ENCODE measurements at regions not wholly inside any gene's neighbourhood (a gene's known extent, or its start where the extent isn't known, plus 50 kb on each side); places are given as distances from the start of the nearest gene placed in this dataset.
A peak's percentile ranks its signal among the peaks of the same experiment; 100 is the strongest.
"Not testable (repeated sequence)": the region's sequence is repeated elsewhere in the genome, so short reads cannot be mapped to it uniquely, and the experiment has no call there.

- DNase-seq (ENCODE audit: low spot score) = peak; percentile 77
These were observed 139.8 kb downstream of the OR2B2 start for GRCh38 chr6:27772261-27773001.

GRCh38 chr6:27771235-27771634 is 141.0 kb downstream of the OR2B2 start:
- no peak for DNase-seq (ENCODE audit: low spot score)

- DNase-seq (ENCODE audit: low spot score) = no peak
These were observed 141.5 kb downstream of the OR2B2 start for GRCh38 chr6:27770724-27771123.

- DNase-seq (ENCODE audit: low spot score) = no peak
These were observed 143.6 kb downstream of the OR2B2 start for GRCh38 chr6:27768556-27768955.

GRCh38 chr6:27767851-27768250 is 144.3 kb downstream of the OR2B2 start:
- DNase-seq (ENCODE audit: low spot score) = no peak

- no peak for DNase-seq (ENCODE audit: low spot score)
These were observed 145.8 kb downstream of the OR2B2 start for GRCh38 chr6:27766405-27766804.

- no peak for DNase-seq (ENCODE audit: low spot score)
These were observed 147.1 kb downstream of the OR2B2 start for GRCh38 chr6:27765028-27765590.

DNA sequence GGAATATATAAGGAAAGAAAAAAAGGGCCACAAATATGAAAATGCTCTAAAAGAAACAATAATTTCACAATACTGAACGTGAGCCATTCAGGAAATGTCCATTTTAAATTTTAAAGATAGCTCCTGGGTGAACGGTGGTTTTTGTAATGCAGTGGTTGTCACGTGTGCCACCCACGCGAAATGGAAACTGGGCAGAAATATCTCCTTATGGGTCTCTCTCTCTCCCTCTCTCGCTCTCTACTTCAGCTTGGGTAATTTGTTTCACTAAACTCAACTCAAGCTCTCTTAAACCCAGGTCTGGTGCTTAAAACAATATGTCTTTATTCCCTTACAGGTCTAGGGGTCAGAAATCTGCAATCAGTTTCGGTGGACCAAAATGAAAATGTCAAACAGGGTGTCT is 150.8 kb downstream of the OR2B2 start:
- DNase-seq (ENCODE audit: low spot score) = no peak

GRCh38 chr6:27760464-27760863 is 151.7 kb downstream of the OR2B2 start:
- no peak for DNase-seq (ENCODE audit: low spot score)

DNA sequence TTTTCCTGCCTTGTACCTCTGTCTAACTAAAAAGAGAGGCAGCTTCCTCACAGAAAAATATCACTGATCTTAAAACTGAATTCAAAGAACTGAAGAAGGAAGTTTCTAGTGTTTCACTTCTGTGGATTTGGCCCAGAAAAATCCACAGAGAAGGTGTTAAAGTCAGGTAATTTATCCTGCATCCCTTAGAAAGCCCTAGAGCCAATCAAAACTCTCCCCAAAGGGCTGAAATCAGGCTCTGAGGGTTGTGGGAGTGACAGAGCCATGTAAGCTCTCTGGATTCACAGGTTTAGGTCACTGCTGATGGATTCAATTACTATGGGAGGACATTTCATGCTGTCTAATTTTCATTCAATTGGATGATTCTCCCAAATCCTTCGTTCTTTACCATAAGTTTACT is 152.3 kb downstream of the OR2B2 start:
- DNase-seq (ENCODE audit: low spot score) = no peak

GRCh38 chr6:27758491-27758890 is 153.7 kb downstream of the OR2B2 start:
- no peak for DNase-seq (ENCODE audit: low spot score)

DNA sequence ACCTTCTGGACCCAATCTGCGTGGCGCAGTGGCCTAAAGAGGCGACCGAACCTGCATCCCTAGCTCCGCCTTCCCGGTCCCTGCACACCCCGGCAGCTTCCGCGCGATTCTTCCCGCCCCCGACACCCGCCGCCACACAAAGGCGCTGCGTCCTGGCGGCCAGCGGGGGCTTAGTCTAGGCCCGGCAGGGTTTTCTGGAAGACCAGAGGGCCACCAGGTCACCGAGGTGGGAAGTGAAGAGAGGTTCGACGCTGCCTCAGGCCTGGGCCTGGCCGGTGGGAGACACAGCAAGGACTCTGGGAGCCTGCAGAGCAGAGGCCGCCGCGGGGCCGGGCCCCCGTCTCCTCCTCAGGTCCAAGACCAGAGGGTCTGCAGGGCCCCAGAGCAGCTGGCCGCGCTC is 154.9 kb downstream of the OR2B2 start:
- peak; percentile 41 for DNase-seq (ENCODE audit: low spot score)

GRCh38 chr6:27755768-27756167 is 156.4 kb downstream of the OR2B2 start:
- no peak for DNase-seq (ENCODE audit: low spot score)

DNA sequence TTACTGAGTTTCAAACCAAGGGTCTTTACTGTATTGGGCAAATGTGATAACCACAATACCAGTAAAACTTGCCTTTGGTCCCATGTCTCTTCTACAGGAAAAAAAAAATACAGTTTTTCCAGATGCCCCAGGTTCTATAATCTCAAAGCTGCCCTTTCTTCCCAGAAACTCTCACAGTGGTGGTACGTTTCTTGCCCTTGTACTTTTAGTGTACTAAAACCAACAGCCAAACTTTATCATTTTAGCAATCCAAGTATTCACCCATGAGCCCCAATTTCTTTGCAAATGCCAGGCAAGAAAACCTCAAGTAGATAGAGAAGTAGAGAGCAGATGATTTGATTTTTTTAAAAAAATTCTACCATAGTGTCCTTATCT is 157.8 kb downstream of the OR2B2 start:
- no peak for DNase-seq (ENCODE audit: low spot score)

DNA sequence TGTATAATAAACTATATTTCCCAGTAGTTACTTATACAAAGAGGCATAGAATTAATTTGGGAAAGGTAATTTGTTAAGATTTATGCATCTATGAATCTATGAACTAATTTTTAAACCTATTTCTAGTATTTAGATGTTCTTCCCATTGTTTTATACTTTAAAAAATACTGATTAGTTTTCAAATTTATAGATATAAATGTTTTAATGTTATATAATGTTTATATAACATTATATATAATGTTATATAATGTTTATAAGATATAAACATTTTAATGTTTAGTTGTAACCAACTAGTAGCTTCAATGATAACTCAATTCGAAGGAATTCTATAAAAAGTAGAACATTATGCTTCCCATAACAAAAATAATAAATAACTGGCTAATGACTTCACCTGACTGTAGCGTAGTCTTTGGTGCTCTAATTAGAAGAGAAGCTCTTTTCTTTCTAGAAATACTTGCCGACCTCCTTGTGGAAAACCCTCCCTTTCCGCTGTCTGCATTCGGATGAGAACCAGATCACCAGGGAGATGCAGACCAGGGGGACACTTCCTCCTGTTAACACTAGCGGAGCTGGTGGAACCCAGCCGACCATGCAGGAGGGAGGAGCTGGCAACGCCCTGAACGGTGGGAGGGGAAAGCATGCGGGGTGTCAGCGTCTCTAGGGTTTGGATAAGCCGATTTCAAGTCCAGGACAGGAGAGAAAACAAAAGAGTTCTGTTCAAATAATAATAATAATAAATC is 158.4 kb downstream of the OR2B2 start:
- peak; percentile 70 for DNase-seq (ENCODE audit: low spot score)

DNA sequence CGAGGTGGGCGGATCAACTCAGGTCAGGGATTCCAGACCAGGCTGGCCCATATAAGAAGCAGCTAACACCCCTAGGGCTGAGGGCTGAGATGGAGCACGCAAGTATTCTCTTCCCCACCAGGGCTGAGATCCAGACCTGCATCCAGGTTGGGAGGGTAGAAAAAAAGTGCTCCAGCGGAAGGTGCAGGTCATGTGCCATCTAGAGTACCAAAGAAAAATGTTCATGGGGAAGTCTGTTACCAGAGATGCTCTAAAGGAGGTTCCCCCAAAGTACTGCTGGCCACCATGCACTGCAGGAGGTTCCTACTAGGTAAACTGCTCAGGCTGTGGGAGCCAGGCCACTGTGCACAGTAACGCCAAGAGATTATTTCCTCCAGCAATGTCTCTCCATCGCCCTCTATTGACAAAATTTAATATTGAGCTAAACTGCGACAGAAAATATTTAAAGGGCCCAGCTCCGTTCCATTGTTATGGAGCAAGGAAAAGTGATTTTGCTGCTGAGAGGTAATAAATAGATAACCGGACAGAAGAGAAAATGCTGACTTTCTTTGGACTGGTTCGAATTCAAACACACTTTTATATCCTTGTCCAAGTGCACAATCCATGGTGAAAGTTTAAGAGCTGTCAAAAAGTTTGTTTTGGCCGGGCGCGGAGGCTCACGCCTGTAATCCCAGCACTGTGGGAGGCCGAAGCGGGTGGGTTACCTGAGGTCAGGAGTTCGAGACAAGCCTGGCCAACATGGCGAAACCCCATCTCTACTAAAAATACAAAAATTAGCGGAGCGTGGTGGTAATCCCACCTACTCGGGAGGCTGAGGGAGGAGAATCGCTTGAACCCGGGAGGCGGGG is 159.9 kb downstream of the OR2B2 start:
- DNase-seq (ENCODE audit: low spot score) = peak; percentile 46

GRCh38 chr6:27748661-27749060 is 163.5 kb downstream of the OR2B2 start:
- DNase-seq (ENCODE audit: low spot score) = no peak

DNA sequence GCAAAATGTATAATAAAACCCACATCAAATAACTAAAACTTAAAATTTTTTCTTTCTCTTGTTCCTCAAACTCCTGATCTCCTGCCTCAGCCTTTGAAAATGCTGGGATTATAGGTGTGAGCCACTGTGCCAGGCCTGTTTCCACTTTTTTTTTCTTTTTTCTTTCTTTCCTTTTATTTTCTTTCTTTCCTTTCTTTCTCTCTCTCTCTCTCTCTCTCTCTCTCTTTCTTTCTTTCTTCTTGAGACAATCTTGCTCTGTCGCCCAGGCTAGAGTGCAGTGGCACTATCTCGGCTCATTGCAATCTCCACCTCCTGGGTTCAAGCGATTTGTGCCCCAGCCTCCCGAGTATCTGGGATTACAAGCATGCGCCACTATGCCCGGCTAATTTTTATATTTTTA is 164.6 kb downstream of the OR2B2 start:
- no peak for DNase-seq (ENCODE audit: low spot score)

DNA sequence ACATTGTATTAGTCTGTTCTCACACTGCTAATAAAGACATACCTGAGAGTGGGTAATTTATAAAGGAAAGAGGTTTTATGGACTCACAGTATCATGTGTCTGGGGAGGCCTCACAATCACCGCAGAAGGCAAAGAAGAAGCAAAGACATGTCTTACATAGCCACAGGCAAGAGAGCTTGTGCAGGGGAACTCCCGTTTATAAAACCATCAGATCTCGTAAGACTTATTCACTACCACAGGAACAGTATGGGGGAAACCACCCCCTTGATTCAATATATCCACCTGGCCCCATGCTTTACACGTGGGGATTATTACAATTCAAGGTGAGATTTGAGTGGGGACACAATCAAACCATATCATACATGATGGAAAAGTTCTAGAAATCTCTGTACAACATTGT is 165.3 kb downstream of the OR2B2 start:
- not testable (repeated sequence) for DNase-seq (ENCODE audit: low spot score)

DNA sequence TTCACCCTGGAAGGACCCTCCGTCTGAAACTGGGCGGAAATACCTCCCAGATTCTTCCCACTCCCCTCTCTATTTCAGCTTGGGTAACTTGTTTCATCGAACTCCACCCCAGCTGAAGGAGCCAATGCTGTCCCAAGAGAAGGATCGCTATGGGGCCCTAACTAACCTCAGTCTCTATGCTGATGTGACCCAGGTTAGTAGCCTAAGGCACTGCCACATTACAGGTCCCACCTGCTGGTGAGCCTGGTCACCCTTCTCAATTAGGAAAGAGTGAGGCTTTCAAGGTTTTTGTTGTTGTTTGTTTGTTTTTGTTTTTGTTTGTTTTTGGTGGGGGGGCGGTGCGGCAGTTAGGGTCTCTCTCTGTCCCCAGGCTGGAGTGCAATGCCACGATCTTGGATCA is 168.4 kb downstream of the OR2B2 start:
- DNase-seq (ENCODE audit: low spot score) = peak; percentile 22

GRCh38 chr6:27742833-27743573 is 169.2 kb downstream of the OR2B2 start:
- DNase-seq (ENCODE audit: low spot score) = no peak

- not testable (repeated sequence) for DNase-seq (ENCODE audit: low spot score)
These were observed 172.3 kb downstream of the OR2B2 start for GRCh38 chr6:27739902-27740301.

All from iPS-NIHi11 (cell line).